H54 (cell line): ENCODE measurements at regions not wholly inside any gene's neighbourhood (a gene's known extent, or its start where the extent isn't known, plus 50 kb on each side); places are given as distances from the start of the nearest gene placed in this dataset.

Source experiments
- DNase-seq: peaks from one replicate; pipeline ENCODE4 v3.0.0; 2011; ENCODE audit warnings: low spot score, mixed read lengths; ENCODE audit not compliant: insufficient read length
- FAIRE-seq: peaks from 3 replicates; lab custom pipeline; 2011; peaks lifted over from hg19 to GRCh38; lab: Jason Lieb, UNC
- POLR2A ChIP-seq: IDR thresholded peaks from 2 replicates; pipeline ENCODE4 v1.6.1; 2011; ENCODE audit warnings: low read depth, mild to moderate bottlenecking, low read length

DNA sequence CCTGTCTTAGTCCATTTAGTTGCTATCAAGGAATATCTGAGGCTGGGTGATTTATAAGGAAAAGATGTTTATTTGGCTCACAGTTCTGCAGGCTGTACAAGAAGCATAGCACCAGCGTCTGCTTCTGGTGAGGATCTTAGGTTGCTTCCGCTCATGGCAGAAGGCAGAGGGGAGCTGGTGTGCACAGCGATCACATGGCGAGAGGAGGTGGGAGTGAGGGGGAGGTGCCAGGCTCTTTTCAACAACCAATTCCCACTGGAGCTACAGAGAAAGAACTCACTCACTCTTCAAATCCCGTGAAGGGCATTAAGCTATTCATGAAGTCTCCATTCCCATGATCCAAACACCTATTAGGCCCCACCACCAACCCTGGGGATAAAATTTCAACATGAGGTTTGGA lies 371.6 kb downstream of the SH2D4B start:
- DNase-seq = no peak
- TF ChIP-seq POLR2A = no peak
- FAIRE-seq = no peak

DNA sequence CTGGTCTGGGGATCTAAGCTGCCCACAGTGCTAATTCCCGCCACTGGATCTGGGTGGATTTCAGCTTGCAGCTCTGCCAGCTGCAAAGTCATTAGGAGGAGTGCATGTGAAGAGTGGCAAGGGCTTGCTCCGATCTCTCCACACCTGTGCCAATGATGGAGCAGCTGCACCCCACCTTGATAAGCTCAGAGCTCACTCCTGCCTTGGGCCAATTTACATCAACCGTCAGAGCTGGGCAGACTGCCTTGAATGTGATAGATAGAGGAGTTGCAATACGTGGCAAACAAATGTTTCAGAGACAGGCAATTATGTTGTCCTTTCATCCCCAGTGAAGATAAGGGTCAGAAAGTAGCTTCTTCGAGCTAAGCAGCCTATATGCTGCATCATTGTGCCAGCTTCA lies 379.9 kb downstream of the SH2D4B start:
- FAIRE-seq = no peak
- no peak for TF ChIP-seq POLR2A
- no peak for DNase-seq

DNA sequence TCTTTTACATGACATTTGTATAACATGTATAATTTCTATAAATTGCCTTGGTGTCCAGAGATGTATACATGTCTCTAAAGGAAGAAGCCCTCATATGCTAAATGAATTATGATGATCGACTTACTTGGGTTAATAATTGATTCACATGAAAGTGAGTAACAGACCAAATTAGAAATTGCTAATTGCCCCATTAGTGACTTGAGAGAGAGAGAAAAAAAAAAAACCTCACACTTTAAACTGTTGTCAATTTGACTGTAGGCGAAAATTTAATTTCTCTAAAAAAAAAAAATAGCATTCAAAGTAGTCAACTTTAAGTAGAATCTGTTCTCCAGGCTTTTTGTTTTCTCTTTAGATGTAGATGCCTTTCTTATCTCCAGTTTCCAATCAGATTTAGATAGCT lies 383.3 kb downstream of the SH2D4B start:
- FAIRE-seq = no peak
- TF ChIP-seq POLR2A = no peak
- no peak for DNase-seq

DNA sequence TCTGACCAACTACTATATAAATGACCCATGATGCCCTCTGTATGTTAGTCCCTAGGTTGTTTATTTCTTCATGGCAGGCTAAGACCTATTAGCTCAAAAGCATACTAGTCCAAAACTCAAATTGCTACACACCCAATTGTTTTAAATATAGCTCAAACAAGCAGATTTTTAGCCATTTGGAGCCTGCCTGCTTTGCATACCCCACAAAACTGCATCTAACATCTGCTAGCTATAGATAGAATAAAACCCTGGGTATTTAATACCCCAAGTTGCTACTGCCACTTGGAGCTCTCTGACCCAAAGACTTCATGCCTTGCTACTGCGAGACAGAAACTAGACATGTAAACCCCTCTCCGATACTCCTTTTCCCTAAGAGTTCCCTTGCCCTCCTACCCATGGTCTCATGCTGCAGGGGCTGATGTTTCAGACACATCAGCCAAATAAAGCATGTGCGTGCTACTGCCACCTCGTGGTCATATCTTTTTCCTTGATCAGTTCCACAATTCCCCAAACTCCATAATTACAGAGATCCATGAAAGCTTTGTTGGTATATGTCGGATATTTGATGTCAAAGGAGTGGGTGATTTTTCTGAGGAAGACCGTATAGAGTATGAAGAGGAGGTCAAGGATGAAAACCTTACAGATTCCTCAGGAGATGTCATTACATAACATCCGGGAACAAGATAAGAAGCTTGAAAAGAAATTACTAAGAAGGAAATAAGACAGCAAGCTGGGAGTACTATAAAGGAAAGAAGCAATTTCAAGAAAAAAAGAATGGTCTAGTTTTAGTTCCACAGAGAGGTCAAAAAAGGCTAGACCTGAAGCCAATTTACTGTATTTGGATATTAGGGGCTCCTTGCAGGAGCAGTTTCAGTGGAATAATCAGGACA lies 386.6 kb downstream of the SH2D4B start:
- DNase-seq (no peak), FAIRE-seq (peak; percentile 80)
- no peak for TF ChIP-seq POLR2A

DNA sequence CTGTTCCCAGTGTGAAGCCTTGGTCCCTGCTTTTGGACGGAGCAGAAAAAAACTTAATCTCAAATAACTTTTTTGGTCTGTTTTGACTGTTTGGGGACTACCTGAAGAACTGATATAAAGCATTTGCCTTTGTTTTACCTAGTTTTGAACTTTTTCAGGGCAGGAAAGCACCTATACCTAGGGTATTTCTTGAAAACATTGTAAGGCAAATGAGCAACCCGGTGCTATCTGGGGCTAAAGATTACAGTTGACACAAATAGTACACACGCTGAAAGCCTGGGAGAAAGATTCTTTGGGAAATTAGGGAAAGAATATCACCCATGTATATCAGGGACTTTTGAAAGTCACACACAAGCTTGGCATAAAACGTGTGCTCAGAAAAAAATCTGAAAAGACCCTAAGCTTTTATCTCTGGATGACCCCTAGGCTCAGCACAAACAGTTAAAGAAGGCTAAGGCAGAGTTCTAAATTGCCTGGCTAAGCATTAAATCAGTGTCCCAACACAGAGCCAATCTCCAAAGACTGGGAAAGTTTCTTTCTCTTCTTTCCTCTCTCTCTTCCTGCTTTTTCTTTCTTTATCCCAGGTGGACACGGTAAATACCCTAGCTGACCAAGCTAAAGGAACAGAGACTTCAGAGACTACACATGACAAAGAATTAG lies 389.8 kb downstream of the SH2D4B start:
- FAIRE-seq (no peak), DNase-seq (no peak)
- TF ChIP-seq POLR2A = no peak

DNA sequence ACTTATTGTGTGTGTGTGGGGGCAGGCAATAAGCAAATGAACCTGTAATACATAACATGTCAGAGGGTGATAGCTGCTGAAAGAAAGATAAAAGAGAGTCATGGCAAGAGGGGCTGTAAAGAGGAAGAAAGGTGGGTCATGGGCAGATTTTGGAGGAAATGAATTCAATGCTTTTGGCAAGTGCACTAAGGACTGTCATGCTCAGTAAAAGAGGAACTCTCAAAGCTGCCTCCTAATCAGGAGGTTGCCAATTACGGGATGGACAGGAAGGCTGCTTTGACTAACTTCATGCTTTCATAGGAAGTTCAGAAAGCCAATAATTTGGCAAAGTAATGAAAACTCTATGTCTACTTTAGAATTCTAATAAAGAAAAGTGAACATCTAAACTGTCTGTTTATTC lies 401.2 kb downstream of the SH2D4B start:
- TF ChIP-seq POLR2A = no peak
- no peak for FAIRE-seq
- no peak for DNase-seq

DNA sequence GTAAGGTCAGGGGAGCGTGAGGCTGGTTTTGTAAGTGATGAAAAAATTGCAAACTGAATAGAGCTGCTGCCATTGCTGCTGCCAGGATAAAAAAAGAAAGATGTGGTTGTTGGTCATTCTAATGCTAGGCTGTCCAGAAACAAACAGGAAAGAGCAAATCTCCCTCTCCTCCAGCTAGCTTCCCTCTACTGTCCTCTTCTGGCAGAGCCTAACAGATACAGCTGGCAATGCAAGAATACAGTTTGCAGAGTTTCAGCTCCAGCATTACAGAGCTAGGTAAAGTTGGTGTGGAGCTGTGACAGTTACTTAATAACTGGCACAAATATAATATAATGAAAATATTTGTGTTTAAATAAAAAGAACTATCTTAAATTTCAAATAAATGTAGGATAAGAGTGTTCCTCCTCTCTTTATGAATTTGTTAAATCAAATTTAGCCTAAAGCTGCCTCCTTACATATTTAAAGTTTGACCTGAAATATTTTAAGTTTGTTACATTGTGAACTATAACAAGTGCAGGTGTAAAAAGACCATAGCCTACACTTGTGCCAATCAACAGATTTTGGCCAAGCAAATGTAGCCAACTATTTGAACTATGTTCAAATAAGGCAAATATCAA lies 407.7 kb downstream of the SH2D4B start:
- no peak for TF ChIP-seq POLR2A
- FAIRE-seq (no peak), DNase-seq (no peak)

DNA sequence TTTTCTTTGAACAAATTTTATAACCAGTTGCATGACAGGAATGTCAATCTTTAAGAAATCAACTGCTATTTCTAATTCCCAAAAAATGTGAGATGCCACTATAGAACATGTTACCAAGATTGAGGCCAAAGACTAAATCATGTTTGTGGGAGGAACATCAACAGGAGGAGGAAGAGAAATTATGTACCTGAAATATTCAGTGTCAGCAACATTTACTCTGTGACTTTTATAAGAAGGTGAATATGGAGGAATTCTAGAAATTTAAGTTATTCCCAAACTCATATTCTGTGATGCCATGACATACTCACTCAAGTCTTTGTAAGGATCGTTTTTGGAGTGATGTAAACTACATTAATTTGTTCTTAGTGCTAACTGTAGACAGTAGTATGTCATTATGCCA lies 408.4 kb downstream of the SH2D4B start:
- FAIRE-seq = no peak

DNA sequence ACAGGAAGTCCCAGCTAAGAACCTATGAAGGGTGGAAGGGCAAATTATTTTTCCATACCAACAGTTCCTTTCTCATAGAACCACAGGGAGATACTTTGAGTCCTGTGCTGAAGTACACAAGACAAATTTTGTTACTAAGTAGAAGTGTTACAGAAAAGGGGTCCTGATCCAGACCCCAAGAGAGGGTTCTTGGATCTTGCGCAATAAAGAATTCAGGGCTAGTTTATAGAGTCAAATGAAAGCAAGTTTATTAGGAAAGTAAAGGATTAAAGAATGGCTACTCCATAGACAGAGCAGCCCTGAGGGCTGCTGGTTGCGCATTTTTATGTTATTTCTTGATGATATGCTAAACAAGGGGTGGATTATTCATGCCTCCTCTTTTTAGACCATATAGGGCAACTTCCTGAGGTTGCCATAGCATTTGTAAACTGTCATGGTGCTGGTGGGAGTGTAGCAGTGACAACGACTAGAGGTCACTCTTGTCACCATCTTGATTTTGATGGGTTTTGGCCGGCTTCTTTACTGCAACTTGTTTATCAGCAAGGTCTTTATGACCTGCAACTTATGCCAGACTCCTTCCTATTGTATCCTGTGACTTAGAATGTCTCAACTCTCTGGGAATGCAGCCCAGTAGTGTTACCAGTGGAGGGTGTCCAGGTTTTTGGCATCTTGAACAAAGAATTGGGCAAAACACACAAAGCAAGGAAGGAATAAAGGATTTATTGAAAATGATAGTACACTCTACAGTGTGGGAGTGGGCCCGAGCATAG lies 409.4 kb downstream of the SH2D4B start:
- FAIRE-seq (no peak), DNase-seq (no peak)
- no peak for TF ChIP-seq POLR2A

More for the DNA sequence above, 408.4 kb downstream of the SH2D4B start:
- no peak for TF ChIP-seq POLR2A
- no peak for DNase-seq

DNA sequence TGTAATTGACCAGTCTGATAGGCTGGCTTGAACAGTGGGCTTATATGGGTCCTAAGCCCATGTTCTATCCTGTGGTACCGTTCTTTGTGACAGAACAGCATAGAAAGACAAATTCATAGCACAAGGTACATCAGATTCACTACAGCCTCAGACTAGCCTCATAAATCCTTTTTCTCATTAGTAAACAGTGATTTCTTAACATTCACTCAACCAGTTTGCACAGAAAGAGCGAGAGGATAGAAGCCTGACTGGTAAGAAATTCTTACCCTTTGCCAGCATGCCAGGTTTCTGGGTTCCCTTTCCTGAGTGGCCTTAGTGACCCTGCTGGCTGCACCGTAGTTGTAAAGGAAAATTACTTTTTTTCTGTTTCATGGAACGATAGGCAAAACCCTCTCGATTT lies 412.1 kb downstream of the SH2D4B start:
- no peak for TF ChIP-seq POLR2A
- no peak for FAIRE-seq
- DNase-seq = no peak

DNA sequence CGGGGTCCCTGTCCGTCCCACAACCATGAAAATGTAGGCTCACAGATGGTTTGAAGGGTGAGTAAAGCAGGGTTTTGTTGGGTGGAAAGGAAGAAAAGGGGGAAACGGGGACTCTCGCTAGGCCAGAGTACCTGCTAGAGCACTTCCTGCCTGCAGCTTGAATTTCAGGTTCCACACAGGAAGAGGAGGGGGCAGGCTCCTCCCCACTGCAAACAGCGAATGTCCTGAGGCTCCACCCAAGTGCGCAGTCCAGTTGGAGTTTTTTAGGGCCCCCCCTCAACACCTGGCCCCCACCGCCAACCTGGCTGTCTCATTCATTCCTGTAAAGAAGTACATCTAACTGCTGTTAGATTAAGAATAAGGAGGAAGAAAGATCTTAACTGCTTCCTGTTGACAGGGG lies 414.7 kb downstream of the SH2D4B start:
- TF ChIP-seq POLR2A = no peak
- FAIRE-seq = no peak

DNA sequence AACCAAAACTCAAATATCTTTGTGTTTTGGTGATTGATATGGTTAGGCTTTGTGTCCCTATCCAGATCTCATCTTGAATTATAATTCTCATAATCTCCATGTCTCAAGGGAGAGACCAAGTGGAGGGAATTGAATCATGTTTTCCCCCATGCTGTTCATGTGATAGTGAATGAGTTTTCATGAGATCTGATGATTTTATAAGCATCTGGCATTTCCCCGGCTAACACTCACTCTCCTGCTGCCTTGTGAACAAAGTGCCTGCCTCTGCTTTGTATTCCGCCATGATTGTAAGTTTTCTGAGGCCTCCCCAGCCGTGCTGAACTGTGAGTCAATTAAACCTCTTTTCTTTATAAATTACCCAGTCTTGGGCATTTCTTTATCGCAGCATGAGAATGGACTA lies 419.5 kb downstream of the SH2D4B start:
- no peak for TF ChIP-seq POLR2A
- DNase-seq = no peak
- FAIRE-seq = no peak

More for the DNA sequence above, 414.7 kb downstream of the SH2D4B start:
- DNase-seq = no peak

DNA sequence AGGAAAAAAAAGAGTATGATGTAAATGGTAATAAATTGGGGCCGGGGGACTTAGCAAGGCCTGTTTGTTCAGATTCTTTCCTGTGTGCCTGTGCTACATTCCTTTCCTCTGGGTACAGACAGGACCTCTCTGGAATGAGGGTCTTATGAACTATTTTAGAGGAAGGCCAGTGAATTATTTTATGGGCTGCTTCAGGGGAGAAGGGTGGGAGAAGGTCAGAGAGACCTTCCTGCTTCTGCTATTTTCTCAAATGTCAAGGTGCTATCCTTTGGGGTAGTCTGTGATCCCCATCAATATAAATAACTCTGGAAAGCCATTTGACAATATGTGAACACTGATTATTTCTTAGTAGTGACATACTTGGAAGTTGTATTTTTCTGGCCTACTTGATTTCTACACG lies 426.5 kb downstream of the SH2D4B start:
- DNase-seq (no peak), FAIRE-seq (no peak)
- no peak for TF ChIP-seq POLR2A
